Amygdala (tissue), 56 donors: ENCODE measurements at regions not wholly inside any gene's neighbourhood (a gene's known extent, or its start where the extent isn't known, plus 50 kb on each side); places are given as distances from the start of the nearest gene placed in this dataset.

Experiments used
- DNase-seq, 56 donors: peaks; one replicate each; lab custom pipeline; 2025; lab: John Stamatoyannopoulos, UW

DNA sequence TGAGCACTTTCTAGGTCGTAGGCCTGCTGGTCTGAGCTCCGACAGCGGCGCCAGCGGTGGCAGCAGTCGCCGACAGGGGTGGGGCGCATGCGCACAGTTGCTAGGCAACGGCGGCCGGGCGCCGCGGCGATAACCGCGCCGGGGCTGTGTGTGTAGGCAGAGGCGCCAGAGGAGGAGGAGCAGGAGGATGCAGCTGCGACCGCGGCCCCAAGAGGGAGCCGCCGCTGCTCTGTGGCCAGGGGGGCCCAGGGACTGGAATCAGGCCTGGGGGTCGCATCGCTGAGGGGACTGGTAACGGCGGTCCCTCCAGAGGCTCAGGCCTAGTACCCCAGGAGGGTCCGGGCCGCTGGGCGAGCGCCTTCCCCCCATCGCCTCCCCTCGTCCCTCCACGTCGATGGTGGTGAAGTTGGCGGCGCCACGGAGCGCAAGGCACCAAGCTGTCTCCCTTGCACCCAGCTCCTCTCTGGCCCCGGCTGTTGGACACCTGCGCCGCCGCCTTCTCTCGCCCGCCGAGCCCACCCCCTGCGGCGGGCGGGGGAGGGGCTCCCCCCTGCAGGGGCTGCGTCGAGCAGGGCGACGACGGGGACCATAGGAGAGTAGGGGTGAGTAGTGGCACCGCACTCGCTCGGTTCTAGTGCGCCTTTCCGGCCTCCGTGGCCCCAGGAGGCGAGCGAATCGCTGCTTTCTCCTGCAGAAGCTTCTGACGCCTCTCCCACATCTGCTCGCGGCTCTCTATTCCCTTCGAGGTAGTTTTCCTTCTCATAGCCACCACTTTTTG is 58.6 kb upstream of the ZC4H2 start, which contains the start of gene ZC3H12B:
Gene ZC3H12B, plus strand, starts transcription at position 159 of the 778 bp plus-strand sequence.
- DNase-seq: peak; percentile 6 to 86 (median 56)

DNA sequence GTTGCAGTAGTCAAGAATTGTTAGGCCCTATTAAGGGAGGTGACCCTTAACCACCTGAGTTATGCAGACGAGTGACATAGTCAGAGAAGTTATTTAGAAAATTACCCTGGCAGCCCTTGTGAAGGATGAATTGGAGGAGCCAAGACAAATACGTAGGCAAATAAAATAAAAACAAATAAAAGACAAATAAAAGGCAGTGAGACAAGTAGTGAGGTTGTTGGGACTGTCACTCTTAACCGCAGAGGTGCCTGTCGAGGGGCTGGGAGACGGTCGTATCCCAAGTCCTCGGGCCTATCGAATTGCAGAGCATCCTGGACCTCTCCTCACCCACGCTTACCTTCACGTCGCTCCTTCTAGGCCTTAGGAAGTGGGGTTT is 58.0 kb upstream of the ZC4H2 start:
- no peak for DNase-seq
